ENCODE measurements at regions not wholly inside any gene's neighbourhood (a gene's known extent, or its start where the extent isn't known, plus 50 kb on each side); places are given as distances from the start of the nearest gene placed in this dataset.
A peak's percentile ranks its signal among the peaks of the same experiment; 100 is the strongest.

- no peak for TF ChIP-seq CTCF (IDR thresholded peaks at IDR 0.05; ENCODE audit: low read depth, low read length)
- DNase-seq (ENCODE audit: extremely low read depth, low read depth): peak; percentile 79
These were observed 282.6 kb downstream of the SPATA31D1 start for GRCh38 chr9:82271106-82271561.

- DNase-seq (ENCODE audit: extremely low read depth, low read depth): no peak
- no peak for TF ChIP-seq CTCF (IDR thresholded peaks at IDR 0.05; ENCODE audit: low read depth, low read length)
These were observed 284.5 kb downstream of the SPATA31D1 start for GRCh38 chr9:82273121-82273520.

GRCh38 chr9:82275258-82275927, 286.8 kb downstream of the SPATA31D1 start:
- TF ChIP-seq CTCF (IDR thresholded peaks at IDR 0.05; ENCODE audit: low read depth, low read length): no peak
- no peak for DNase-seq (ENCODE audit: extremely low read depth, low read depth)

GRCh38 chr9:82281066-82281465, 292.5 kb downstream of the SPATA31D1 start:
- no peak for TF ChIP-seq CTCF (IDR thresholded peaks at IDR 0.05; ENCODE audit: low read depth, low read length)
- no peak for DNase-seq (ENCODE audit: extremely low read depth, low read depth)

GRCh38 chr9:82284758-82285157, 296.2 kb downstream of the SPATA31D1 start:
- no peak for DNase-seq (ENCODE audit: extremely low read depth, low read depth)
- TF ChIP-seq CTCF (IDR thresholded peaks at IDR 0.05; ENCODE audit: low read depth, low read length): no peak

GRCh38 chr9:82295181-82295580, 306.6 kb downstream of the SPATA31D1 start:
- no peak for DNase-seq (ENCODE audit: extremely low read depth, low read depth)
- TF ChIP-seq CTCF (IDR thresholded peaks at IDR 0.05; ENCODE audit: low read depth, low read length): no peak

- DNase-seq (ENCODE audit: extremely low read depth, low read depth): no peak
- no peak for TF ChIP-seq CTCF (IDR thresholded peaks at IDR 0.05; ENCODE audit: low read depth, low read length)
These were observed 311.3 kb downstream of the SPATA31D1 start for GRCh38 chr9:82299870-82300269.
